ENCODE measurements at regions not wholly inside any gene's neighbourhood (a gene's known extent, or its start where the extent isn't known, plus 50 kb on each side); places are given as distances from the start of the nearest gene placed in this dataset.
"Not testable (repeated sequence)": the region's sequence is repeated elsewhere in the genome, so short reads cannot be mapped to it uniquely, and the experiment has no call there.

DNA sequence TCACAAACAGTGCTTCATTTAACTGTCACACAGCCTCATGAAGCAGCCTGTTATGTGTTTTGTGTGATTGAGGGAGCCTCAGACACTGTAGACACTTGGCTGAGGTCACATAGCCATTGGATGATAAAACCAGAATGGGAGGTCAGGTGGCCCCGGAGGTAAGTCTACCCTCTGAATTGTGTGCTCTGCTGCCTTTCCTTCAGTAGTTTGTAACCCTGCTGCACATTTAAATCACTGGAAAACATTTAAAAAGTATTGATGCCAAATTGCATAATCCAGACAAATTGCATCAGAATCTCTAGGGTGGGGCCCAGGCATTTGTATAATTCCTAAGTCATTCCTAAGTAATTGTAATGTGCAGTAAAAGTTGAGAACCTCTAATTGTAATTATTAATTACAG is 85.2 kb upstream of the ECI2 start:
- TF ChIP-seq, protein P1, sequence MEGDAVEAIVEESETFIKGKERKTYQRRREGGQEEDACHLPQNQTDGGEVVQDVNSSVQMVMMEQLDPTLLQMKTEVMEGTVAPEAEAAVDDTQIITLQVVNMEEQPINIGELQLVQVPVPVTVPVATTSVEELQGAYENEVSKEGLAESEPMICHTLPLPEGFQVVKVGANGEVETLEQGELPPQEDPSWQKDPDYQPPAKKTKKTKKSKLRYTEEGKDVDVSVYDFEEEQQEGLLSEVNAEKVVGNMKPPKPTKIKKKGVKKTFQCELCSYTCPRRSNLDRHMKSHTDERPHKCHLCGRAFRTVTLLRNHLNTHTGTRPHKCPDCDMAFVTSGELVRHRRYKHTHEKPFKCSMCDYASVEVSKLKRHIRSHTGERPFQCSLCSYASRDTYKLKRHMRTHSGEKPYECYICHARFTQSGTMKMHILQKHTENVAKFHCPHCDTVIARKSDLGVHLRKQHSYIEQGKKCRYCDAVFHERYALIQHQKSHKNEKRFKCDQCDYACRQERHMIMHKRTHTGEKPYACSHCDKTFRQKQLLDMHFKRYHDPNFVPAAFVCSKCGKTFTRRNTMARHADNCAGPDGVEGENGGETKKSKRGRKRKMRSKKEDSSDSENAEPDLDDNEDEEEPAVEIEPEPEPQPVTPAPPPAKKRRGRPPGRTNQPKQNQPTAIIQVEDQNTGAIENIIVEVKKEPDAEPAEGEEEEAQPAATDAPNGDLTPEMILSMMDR (IDR thresholded peaks at IDR 0.05; ENCODE audit: low read depth, low read length) = no peak
- in situ Hi-C loops (cut with HindIII; ENCODE audit: low sequenced_read_pairs) = no loop called here
- no peak overlapping the region for H3K4me3 ChIP-seq (ENCODE audit: low read depth, low read length)
- no peak for DNase-seq (ENCODE audit: low read depth, low spot score)

DNA sequence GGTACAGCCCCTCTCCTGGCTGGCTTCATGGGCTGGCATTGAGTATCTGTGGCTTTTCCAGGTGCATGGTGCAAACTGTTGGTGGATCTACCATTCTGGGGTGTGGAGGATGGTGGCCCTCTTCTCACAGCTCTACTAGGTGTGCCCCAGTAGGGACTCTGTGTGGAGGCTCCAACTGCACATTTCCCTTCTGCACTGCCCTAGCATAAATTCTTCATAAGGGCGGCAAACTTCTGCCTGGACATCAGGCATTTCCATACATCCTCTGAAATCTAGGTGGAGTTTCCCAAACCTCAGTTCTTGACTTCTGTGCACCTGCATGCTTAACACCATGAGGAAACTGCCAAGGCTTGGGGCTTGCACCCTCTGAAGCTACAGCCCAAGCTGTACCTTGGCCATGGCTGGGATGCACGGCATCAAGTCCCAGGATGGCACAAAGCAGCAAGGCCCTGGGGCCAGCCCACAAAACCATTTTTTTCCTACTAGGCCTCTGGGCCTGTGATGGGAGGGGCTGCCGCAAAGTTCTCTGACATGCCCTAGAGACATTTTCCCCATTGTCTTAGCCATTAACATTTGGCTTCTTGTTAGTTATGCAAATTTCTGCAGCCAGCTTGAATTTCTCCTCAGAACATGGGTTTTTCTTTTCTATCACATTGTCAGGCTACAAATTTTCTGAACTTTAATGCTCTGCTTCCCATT is 83.4 kb upstream of the ECI2 start:
- H3K4me3 ChIP-seq (ENCODE audit: low read depth, low read length); DNase-seq (ENCODE audit: low read depth, low spot score); in situ Hi-C loops (cut with HindIII; ENCODE audit: low sequenced_read_pairs): not testable (repeated sequence)

GRCh38 chr6:4212588-4212987 is 77.2 kb upstream of the ECI2 start:
- no peak for DNase-seq (ENCODE audit: low read depth, low spot score)
- H3K4me3 ChIP-seq (ENCODE audit: low read depth, low read length) = no peak overlapping the region
- in situ Hi-C loops (cut with HindIII; ENCODE audit: low sequenced_read_pairs) = no loop called here
- TF ChIP-seq, protein P1 (IDR thresholded peaks at IDR 0.05; ENCODE audit: low read depth, low read length) = no peak

DNA sequence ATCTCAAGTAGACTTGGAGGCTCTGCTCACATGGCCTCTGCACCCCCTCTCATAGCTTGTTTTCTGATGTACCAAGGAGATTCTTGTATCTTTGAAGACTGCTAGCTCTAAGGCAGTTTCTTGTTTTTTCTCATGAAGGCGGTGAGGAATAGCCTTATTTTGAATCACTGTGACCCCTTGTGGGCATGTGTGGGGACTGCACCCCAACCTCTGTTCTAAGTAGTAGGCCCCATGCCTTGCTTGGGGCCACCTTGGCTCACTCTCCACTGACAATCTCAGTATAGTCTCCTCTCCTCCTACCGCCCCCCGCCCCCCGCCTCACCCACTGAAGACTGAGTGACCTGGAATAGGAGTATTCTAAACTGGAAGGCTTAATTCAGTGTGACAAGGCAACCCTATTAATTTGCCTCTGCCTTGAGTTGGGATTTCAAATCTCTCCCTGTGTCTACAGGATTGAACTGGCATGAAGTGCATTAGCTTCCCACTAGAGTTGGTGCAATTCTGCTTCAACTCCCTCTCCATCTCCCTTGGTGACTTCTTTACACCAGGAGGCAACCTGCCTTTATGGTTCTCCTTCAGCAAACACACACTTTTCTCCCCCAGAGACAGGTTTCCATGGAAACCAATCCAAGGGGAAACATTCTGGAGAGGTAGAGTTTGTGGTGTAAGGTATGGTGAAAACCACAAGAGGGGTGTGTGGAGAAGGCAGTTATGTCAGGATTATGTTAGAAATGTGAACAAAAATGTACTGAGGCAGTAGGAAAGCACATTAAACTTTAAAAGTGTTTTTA is 75.4 kb upstream of the ECI2 start:
- TF ChIP-seq, protein P1 (IDR thresholded peaks at IDR 0.05; ENCODE audit: low read depth, low read length) = peak; percentile 84
- DNase-seq (ENCODE audit: low read depth, low spot score) = peak; percentile 69
- in situ Hi-C loops (cut with HindIII; ENCODE audit: low sequenced_read_pairs) = no loop called here
- no peak overlapping the region for H3K4me3 ChIP-seq (ENCODE audit: low read depth, low read length)

DNA sequence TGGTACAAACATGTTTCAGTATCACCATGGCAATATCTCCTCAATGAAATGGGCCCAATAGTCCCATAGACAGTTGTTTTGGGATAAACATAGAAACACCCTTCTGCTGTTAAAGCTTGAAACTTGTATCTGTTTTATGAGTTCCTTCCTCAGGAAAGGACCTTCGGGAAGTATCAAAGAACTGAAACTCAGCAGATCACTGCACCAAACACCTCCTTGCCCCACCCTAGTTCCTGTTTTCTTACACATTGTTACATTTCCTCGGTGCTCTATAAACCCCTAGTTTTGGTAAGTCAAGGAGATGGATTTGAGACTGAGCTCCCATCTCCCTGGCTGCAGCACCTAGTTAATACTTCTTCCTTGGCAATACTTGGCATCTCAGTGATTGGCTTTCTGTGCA is 73.8 kb upstream of the ECI2 start:
- no peak overlapping the region for H3K4me3 ChIP-seq (ENCODE audit: low read depth, low read length)
- in situ Hi-C loops (cut with HindIII; ENCODE audit: low sequenced_read_pairs) = no loop called here
- TF ChIP-seq, protein P1 (IDR thresholded peaks at IDR 0.05; ENCODE audit: low read depth, low read length) = no peak
- DNase-seq (ENCODE audit: low read depth, low spot score) = no peak

DNA sequence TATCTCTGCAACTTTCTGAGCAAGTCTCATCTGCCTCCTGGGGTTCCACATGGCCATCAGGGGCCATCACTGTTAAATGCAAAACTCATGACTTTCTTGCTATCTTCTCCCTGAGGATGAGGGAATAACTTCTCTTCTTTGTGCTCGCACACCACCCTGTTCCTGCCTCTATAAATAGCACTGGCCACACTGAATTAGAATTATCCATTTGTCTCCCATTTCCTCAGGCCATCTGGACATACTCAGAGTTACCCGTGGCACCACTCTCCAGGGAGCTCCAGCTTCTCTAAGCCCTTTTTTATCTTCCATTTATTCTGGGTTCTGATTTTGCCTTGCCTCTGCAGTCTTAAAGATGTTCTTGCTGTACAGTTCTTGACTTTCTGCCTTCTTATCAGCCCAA is 72.8 kb upstream of the ECI2 start:
- TF ChIP-seq, protein P1 (IDR thresholded peaks at IDR 0.05; ENCODE audit: low read depth, low read length) = no peak
- no peak for DNase-seq (ENCODE audit: low read depth, low spot score)
- no peak overlapping the region for H3K4me3 ChIP-seq (ENCODE audit: low read depth, low read length)
- in situ Hi-C loops (cut with HindIII; ENCODE audit: low sequenced_read_pairs) = no loop called here

DNA sequence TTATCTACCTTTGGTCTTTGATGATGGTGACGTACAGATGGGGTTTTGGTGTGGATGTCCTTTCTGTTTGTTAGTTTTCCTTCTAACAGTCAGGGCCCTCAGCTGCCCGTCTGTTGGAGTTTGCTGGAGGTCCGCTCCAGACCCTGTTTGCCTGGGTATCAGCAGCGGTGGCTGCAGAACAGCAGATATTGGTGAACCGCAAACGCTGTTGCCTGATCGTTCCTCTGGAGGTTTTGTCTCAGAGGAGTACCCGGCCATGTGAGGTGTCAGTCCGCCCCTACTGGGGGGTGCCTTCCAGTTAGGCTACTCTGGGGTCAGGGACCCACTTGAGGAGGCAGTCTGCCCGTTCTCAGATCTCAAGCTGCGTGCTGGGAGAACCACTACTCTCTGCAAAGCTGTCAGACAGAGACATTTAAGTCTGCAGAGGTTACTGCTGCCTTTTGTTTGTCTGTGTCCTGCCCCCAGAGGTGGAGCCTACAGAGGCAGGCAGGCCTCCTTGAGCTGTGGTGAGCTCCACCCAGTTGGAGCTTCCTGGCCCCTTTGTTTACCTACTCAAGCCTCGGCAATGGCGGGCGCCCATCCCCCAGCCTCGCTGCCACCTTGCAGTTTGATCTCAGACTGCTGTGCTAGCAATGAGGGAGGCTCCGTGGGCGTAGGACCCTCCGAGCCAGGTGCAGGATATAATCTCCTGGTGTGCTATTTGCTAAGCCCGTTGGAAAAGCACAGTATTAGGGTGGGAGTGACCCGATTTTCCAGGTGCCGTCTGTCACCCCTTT is 68.5 kb upstream of the ECI2 start:
- H3K4me3 ChIP-seq (ENCODE audit: low read depth, low read length); in situ Hi-C loops (cut with HindIII; ENCODE audit: low sequenced_read_pairs); DNase-seq (ENCODE audit: low read depth, low spot score): not testable (repeated sequence)
